ENCODE measurements at regions not wholly inside any gene's neighbourhood (a gene's known extent, or its start where the extent isn't known, plus 50 kb on each side); places are given as distances from the start of the nearest gene placed in this dataset.
"Not testable (repeated sequence)": the region's sequence is repeated elsewhere in the genome, so short reads cannot be mapped to it uniquely, and the experiment has no call there.

DNA sequence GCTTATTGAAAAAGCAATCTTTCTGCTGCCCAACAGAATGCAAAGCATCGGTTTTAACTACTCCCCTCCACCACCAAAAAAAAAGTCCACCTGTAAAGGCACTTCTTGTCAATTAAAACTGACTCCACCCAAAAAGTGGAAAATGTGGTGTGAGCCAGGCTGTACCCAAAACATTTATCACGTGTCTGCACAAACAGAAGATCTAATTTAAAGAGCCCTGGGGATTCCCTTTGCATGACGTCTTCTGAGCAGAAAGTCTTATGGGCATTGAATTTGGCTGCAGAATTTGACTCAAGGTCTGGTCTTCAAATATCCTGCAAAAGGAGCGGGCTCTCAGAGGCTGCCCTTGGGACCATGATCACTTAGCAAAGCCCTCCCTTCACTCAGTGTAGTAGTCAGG is 358.3 kb upstream of the KLHL29 start:
- ATAC-seq (ENCODE audit: poor library complexity) (no peak), DNase-seq (no peak)
- intact Hi-C loops (cut with DNase I) = no loop called here

DNA sequence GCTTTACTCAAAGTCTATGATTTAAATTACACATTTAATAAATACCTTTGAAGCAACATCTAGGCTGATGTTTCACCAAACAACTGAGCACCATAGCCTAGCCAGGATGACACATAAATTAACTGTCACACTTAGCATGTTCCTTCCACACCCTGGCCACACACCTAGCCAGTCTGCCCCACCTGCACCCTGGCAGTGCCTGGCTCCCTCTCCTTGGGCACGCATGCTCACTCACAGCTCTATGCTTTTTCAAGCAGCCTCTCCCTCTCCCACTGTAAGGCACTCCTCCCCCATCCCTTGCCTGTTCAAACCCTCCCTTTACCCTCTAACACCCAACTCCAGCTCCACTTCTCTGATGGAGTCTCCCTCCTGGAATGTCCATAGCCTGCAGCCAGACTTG is 357.6 kb upstream of the KLHL29 start:
- intact Hi-C loops (cut with DNase I) = no loop called here
- ATAC-seq (ENCODE audit: poor library complexity) (no peak), DNase-seq (no peak)

DNA sequence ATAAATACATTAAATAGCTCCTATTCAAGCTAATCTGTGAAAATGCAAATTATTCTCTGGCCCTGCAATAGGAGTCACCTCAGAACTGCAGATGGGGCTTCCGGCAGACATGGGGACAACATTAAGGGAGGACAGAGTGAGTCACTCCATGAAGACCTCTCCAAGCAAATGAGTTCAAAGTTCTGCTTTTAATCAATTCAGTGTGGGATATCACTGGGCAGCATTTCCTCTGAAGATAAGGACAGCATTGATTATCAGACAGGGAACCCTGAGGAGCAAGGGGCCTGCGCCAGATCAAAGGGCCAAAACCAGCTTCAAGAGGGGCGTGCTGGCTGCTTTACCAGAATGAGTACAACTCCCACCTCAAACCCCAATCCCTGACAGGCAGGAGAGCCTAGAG is 356.9 kb upstream of the KLHL29 start:
- no peak for DNase-seq
- ATAC-seq (ENCODE audit: poor library complexity) = no peak
- intact Hi-C loops (cut with DNase I) = no loop called here

DNA sequence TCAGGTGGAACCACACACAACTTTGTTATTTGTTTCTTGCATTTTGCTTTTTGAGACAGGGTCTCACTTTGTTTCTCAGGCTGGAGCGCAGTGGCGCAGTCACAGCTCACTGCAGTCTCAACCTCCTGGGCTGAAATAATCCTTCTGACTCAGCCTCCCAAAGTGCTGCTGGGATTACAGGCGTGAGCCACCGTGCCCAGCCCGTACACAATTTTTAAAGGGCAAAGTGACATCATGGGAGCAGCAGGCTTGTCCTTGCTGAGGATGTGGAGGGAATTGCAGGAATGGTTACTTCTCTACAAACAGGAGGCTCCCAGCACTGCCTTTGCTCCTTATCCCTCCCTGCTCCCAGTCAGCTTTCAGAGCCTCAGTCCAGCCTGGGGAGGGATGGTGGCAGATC is 355.9 kb upstream of the KLHL29 start:
- DNase-seq = no peak
- intact Hi-C loops (cut with DNase I) = no loop called here
- no peak for ATAC-seq (ENCODE audit: poor library complexity)

DNA sequence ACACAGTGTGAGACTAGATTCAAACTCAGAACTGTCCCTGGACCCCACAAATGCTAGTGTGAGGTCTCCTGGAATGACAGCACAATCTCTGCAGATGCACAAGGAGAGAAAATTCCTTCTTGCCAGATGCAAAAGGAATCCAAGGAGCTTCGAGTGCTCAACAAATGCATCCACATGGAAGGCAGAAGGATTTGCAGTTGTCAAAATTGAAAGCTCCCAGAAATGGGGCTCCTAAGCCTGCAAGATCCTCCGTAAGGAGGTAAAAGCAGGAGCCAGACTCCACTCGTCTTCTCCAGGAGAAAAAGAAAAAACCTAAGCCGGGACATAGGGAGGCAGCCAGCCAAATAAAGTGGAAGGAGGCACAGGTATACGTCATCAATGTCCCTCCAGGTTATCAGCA is 355.0 kb upstream of the KLHL29 start:
- DNase-seq = no peak
- no peak for ATAC-seq (ENCODE audit: poor library complexity)
- intact Hi-C loops (cut with DNase I) = no loop called here

DNA sequence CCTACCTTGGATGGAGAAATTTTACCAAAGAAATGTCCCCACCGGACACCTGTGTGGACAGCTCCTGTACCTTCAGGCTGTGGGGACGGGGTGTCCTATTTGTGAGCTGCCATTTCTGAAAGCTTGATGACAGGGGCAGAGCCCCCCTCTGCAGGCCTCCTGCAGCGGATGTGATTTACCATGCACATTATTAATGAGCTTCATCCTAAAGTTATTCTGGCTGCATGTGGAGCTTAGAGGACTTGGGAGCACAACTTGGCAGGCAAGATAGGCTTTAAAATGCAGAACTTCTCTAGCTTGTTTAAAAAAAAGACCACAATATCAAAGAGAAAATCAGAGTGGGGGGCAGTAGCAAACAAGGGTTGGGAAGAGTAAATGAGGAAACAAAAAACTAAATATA is 350.0 kb upstream of the KLHL29 start:
- intact Hi-C loops (cut with DNase I) = no loop called here
- ATAC-seq (ENCODE audit: poor library complexity) (no peak), DNase-seq (no peak)

DNA sequence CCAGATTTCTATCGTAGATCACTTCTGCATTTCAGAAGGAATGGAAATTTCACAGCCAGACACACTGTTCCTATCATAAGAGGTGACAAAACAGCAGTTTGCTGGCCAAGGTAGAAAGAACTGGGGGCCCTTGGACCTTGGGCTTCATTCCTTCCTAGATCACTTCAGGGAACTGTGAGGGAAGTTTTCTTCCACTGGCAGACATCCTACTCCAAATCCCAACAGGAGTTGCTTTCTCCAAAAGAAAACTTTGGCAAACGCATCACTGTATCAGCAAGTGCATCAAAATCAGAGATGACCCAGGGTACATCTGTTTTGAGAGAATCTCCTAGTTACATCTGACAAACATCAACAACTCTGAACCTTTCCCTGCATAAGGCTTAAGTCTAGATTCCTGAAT is 348.4 kb upstream of the KLHL29 start:
- ATAC-seq (ENCODE audit: poor library complexity) (no peak), DNase-seq (no peak)
- intact Hi-C loops (cut with DNase I) = no loop called here

DNA sequence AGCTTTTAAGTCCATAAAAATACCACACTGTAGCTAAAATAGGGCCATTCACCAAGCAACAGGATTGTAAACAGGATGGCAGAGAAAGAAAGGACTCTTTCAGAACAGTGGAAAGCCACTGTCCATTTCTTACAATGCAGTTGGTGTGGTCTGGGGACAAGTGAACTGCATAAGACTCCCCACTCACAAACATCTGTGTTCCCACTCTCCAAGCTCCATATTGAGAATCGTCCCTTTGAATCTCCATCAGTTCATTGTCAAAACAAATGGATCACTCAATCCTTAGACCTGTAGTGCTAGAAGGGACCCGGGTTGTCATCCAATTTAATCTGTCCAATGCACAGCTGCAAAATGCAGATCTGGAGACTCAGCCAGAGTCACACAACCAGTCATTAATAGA is 347.4 kb upstream of the KLHL29 start:
- no peak for ATAC-seq (ENCODE audit: poor library complexity)
- intact Hi-C loops (cut with DNase I) = no loop called here
- no peak for DNase-seq

DNA sequence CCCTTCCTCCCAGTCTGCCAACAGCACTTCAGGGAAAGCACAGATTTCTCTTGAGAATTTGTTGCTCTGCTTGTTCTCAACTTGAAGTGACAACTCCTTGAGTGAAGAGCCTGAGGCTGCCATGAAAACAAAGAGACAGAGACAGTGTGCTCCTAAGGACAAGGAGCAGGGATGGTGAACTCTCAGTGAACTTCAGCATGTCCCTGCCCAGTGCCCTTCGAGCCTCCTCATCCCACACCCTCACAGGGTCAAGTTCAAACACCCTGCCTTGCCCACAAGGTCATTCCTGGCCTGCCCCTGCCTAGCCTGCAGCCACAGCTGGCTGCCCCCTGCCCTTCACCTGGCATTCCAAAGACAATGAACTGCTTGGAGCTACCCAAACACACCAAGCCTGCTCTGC is 343.5 kb upstream of the KLHL29 start:
- intact Hi-C loops (cut with DNase I) = no loop called here
- ATAC-seq (ENCODE audit: poor library complexity) (no peak), DNase-seq (no peak)

DNA sequence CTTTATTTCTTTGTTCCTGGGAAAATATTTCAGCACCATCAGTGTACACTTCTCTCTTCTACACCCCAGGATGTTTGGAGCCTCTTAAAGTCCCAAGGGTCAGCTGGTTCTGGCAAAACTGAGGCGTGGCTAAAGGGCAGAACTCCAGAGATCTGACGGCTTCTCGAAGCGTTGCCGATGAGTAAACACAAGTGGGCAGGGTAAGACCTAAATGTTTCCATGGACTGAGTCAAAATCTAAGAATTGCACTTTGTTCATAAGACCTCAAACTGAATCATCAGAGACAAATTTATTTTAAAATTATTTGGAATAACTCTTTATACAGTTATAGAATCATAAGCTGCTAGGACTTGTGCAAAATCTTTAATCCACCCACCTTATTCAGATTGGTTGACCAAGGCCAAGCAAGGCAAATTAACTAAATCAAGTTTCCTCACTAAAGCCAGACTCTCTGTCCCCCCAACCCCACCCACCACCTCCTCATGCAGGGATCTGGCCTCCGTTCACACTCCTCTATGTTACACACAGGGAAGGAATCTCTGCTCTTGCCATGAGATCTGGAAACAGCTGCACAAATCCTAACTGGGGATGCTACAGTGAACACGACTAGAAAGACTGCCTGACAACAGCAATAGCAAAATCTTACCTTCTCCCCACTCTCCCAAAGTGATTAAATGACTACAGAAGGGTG is 342.6 kb upstream of the KLHL29 start:
- ATAC-seq (ENCODE audit: poor library complexity) = peak; percentile 12
- intact Hi-C loops (cut with DNase I) = no loop called here
- DNase-seq = no peak

DNA sequence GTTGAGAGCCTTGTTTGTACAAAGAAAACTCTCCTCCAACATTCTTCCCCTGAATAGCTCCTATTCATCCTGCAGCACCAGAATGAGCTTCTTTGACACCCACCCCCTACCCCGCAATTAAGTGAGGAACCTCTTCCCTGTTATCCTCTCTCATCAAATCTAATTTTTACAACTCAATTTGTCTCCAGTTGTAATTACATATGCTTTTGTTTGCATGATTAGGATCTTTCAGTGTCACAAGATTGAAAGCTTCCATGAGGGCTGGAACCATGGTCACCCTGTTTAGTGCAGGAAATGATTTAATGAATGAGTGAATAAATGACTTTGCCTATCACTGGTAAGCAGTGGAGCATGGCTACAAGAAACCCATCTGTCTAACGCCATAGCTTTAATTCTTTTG is 334.6 kb upstream of the KLHL29 start:
- intact Hi-C loops (cut with DNase I) = no loop called here
- ATAC-seq (ENCODE audit: poor library complexity) (no peak), DNase-seq (no peak)

DNA sequence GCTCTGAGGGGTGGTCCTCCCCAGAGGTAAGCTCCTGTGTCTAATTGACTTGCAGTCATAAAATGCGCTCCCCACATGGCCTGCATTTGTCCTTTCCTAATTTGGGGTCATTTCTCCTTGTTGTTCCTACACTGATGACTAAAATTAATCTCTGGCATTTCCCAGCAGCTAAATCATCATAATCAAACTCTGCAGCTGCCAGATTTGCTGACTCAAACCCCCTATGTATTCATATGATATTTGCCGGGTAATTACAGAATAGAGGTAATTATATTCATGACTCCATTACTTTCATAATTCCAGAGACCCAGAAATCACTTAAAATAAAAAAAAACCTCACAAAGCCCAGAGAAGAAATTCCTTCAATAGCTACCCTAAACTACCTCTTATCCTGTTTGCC is 331.4 kb upstream of the KLHL29 start:
- no peak for DNase-seq
- intact Hi-C loops (cut with DNase I) = no loop called here
- ATAC-seq (ENCODE audit: poor library complexity) = no peak

DNA sequence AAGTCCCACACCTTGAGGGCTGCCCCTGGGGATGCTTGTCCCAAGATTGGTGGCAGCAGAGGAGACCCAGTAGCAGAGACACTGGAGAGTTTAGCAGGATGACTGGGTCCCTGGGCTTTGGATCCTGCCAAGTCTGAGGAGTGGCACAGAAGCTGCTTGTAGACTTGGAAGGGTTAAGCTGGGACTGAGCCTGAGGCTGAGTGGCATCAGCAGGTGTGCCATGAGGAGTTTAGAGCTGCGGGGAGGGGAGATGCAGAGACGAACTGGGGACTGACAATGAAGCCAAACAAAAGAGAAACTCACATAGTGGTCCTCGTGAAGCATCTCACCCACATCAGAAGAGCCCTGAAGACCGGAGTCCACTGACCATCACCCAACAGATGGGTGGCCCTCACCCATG is 329.7 kb upstream of the KLHL29 start:
- ATAC-seq (ENCODE audit: poor library complexity) = no peak
- intact Hi-C loops (cut with DNase I) = no loop called here
- no peak for DNase-seq

DNA sequence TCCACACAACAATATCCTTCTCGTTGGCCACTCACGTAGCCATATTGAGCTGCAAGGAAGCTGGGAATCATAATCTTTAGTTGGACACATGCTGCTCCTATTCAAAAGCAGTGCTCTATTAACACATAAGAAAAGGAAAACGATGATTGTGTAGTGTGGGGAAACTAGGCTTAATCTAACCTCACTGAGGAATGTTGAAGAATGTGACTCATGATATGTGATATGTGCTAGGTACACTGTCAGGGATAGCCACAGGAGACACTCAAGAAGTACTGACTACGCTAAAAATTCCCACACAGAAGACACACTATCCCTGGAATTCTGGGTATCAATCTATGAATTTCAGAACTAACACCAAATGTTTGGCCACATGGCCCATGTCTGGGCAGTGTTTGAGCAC is 328.1 kb upstream of the KLHL29 start:
- DNase-seq; ATAC-seq (ENCODE audit: poor library complexity); intact Hi-C loops (cut with DNase I): not testable (repeated sequence)

DNA sequence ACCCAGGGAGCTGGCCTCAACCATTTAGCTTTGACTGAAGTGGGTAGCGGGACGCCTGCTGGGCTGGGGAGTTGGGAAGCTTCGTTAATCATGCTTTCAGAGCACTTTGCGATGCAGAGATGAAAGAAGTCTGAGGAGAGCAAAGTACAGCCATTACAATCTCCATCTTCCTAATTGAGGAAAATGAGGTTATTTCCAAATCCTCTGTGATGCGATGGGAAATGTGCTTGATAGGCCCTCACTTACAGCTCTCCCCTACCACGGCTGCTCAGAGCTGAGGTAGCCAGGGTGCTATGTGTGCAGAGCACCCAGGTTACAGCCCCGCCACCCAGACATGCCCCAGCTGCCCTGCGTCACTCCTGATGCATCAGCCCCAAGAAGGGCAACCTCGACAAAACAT is 326.5 kb upstream of the KLHL29 start:
- no peak for DNase-seq
- no peak for ATAC-seq (ENCODE audit: poor library complexity)
- intact Hi-C loops (cut with DNase I) = no loop called here

DNA sequence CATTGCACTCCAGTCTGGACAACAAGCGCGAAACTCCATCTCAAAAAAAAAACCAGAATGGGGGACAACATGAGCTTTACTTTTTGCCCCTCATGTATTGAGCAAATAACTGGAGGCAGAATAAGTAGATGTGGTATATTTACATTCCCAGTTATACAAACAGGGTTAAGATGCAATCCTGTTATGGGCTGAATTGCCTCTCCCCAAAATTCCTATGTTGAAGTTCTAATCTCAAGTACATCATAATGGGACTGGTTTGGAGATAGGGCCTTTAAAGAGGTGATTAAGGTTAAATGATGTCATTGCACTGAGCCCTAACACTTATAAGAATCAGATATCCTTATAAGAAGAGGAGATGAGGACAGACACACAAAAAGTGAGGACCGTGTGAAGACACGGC is 319.8 kb upstream of the KLHL29 start:
- intact Hi-C loops (cut with DNase I) = no loop called here
- ATAC-seq (ENCODE audit: poor library complexity) = no peak
- no peak for DNase-seq

DNA sequence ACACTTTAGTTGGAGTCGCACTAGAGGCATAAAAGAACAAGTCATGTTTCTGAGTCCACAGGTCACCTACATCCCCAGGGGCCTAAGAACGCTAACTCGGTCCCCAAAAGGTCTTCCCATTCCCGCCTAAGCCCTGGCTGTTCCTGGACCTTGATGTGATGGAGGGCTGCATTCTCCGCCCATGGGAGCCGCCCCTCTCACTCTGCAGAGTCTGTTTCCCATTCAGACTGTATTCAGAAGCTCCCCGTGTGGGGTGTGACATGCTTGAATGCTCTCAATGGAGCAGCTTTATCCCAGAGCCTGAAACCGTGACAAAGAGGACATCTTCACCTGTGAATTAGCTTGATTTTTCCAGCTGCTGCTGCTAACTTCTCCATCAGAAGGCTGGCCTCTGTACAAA is 319.0 kb upstream of the KLHL29 start:
- no peak for ATAC-seq (ENCODE audit: poor library complexity)
- intact Hi-C loops (cut with DNase I) = no loop called here
- DNase-seq = no peak

DNA sequence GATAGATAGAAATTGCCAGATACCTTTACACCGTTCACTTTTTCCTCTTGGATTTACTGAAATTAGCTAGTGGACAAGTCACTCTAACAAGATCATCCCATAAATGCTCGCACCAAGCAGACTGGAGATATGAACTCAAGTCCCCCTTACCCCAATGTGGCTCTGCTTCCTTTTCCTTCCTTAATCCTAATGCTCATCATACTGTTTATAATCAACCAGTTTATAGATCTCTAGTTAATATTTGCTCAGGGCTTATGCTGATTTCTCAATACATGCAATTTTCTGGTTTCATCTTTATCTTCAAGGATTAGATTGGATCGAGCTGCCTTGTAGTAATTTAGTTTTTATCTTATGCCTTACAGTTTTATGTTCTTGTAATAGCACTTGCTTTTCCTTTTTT is 318.3 kb upstream of the KLHL29 start:
- no peak for DNase-seq
- ATAC-seq (ENCODE audit: poor library complexity) = no peak
- intact Hi-C loops (cut with DNase I) = no loop called here

DNA sequence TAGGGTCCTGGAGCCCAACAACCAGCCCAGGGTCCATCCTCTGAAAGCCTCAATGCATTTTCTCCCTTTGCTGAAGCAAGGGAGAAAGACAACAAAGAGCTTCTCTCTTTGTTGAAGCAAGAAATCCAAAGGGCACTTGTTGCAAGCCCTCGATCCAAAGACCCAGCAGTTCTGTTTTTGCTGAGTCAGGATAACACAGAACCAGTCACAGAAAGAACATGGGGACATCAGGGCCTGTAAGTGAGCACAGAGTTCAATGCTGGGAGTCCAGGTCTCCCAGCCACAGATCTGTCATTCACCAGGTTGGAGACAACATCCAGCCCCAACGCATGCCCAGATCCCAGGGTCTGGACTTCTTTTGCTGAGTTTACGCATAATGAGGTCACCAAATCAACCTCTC is 315.8 kb upstream of the KLHL29 start:
- DNase-seq = no peak
- ATAC-seq (ENCODE audit: poor library complexity) = no peak
- intact Hi-C loops (cut with DNase I) = no loop called here

DNA sequence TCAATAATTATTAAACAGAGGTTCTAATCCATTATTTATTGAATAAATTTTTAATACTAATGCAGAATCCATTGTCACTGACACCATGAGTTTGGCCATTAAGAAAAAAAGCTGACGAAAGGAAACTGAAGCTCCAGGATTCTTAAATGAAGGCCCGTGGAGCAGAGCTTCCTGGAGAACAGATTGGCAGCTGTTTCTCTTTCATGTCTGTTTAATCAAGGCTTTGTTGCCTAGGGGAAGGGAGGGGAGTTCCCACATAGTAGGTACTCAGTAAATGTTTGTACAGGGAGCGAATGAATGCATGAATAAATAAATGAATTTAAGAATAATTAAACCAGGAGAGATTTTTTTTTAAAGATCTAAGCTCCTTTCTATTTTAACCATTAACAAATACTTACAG is 315.1 kb upstream of the KLHL29 start:
- intact Hi-C loops (cut with DNase I) = no loop called here

DNA sequence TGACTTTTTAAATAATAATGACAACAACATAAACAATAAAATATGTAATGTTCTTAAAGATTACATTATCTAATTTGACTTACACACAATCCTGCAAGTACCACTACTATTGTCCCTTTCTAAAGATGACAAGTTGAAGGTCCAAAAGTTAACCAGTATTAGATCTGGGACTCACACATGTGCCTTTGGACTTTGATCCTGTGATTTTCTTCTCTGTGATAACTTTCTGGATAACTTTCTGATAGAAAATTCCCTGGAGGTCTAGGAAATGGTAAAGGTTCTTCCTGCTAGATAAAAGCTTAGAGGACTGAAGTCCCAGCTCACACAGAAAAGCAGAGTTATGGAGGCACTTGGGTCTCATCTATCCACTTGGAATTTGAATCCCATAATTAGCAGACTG is 311.9 kb upstream of the KLHL29 start:
- DNase-seq = no peak
- no peak for ATAC-seq (ENCODE audit: poor library complexity)
- intact Hi-C loops (cut with DNase I) = no loop called here

More for the DNA sequence above, 315.1 kb upstream of the KLHL29 start:
- ATAC-seq (ENCODE audit: poor library complexity) = no peak
- no peak for DNase-seq

All from Right ventricle myocardium superior (tissue), 1 donor.